ENCODE measurements at regions not wholly inside any gene's neighbourhood (a gene's known extent, or its start where the extent isn't known, plus 50 kb on each side); places are given as distances from the start of the nearest gene placed in this dataset.
"Not testable (repeated sequence)": the region's sequence is repeated elsewhere in the genome, so short reads cannot be mapped to it uniquely, and the experiment has no call there.

DNA sequence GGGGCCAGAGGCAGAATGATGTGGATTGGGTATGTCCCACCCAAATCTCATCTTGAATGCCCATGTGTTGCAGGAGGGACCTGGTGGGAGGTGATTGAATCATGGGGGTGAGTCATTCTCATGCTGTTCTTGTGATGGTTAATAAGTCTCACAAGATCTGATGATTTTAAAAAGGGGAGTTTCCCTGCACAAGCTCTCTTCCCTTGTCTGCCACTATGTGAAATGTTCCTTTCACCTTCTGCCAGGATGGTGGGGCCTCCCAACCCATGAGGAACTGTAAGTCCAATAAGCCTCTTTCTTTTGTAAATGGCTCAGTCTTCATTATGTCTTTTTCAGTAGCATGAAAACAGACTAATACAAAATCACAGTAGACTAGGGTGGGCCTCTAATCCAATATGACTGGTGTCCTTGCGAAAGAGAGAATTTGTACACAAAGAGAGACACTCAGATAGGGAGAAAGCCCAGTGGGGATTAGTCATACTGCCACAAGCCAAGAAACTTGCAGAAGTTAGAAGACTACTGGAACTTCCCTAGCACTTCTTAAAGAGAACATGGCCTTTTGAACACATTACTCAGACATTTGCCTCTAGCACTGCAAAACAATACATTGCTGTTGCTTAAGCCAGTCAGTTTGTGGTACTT, 68.4 kb downstream of the ANXA1 start:
- DNase-seq (ENCODE audit: low spot score) = no peak

DNA sequence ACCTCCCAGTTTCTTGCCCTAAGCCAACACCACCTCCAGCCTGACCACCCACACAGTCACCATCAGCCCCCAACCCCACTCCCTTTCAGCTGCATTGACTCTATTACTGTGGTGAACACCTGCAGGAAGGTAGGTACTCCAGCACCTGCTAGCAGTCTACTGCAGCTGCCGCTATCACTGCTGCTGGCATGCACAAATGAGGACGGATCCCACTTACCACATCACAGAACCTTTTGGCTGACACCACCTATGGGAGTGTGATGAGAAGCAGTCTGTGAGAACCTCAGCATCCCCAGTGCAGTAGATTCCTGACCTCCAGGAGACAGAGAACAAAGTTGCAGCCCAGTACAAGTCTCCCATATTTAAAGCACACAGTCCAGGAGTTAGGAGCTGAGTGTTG, 71.9 kb downstream of the ANXA1 start:
- DNase-seq (ENCODE audit: low spot score) = no peak

DNA sequence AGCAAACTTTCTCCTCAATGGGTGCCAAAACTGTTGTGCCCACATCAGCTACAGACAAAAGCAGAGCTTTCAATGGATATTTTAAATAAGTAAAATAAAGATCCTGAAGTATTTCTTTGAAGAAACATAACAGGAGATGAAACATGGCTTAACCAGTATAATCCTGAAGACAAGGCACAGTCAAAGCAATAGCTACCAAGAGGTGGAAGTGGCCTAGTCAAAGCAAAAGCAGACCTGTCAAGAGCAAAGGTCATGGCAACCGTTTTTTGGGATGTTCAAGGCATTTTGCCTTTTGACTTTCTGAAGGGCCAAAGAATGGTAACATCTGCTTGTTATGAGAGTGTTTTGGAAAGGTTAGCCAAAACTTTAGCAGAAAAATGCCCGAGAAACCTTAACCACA, 77.9 kb downstream of the ANXA1 start:
- no peak for DNase-seq (ENCODE audit: low spot score)

DNA sequence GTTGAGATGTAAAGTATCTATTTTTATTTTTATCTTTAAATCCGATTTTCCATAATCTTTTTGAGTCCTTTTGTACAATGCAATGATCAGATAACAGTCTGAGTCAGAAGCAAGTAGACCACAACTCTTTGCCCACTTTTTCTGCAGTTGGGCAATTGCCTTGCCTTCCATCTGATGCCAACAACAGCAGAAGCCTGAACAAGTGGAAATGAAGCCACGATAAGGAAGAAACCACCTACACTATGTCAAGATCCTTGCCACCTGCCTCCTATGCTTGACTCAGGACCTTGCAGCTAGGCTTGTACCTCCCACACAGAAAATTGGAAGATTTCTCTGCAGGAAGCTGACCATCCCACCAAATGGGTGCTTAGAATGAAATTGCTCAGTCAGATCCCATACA, 78.6 kb downstream of the ANXA1 start:
- DNase-seq (ENCODE audit: low spot score) = no peak

DNA sequence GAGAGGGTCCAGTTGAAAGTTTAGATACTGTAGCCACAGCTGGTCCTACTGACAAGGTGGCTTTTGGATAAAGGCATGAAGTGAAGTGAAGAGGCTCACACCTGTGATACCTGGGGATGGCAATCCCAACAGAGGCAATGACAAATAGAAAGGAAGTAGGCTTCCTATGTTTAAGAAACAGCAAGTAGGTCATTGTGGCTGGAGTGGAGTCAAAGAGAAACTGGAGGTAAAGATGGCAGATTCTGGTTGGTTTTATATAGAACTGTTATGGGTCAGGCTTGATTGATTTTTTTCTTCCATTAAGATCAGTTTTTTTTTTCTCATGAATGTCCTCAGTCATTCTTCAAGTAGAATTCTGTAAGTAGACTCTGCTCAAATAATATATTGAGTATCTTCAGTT, 79.5 kb downstream of the ANXA1 start:
- no peak for DNase-seq (ENCODE audit: low spot score)

DNA sequence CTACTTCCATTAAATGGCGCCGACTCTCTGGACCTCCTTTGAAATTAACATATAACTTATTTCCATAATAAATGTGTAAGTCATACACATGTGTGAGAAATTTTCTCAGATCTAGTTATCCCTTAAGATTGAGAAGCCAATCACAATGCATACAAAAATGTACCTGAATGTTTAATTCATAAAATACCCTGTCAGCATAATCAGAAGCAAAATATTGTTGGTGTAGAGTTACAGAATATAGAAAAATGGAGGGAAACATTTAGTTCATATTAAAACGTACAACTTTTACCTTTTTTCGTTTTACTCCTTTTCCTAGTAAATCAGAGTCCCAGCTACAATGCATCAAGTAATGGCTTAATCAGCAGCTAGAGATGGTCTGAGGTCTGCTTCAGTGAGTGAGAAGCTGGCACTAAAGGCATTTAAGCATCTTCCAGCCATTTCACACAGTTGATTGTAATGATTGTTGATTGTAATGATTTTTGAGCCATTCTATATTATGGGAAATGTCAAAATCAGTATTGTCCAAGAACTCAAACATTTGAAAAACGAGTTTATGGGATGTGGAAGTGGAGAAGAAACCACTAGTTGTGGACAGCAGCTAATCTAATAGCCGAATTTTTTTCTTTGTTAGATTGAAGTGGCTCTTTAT, 81.8 kb downstream of the ANXA1 start:
- no peak for DNase-seq (ENCODE audit: low spot score)

DNA sequence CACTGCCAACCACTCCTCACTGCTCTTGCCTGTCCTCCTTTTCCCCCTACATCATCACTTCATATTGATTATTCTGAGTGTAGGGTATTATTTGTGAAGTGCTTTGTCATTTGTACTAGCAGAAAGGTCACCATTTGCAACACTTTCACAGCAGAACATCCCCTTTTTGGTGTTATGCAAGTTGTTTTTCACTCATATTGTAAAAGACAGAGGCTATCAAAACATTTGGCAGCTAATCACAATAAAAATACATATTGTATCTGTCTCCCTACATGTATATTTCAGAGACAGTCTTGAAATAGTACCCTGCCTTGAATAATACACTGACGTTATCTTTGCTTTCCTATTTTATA, 82.3 kb downstream of the ANXA1 start:
- no peak for DNase-seq (ENCODE audit: low spot score)

DNA sequence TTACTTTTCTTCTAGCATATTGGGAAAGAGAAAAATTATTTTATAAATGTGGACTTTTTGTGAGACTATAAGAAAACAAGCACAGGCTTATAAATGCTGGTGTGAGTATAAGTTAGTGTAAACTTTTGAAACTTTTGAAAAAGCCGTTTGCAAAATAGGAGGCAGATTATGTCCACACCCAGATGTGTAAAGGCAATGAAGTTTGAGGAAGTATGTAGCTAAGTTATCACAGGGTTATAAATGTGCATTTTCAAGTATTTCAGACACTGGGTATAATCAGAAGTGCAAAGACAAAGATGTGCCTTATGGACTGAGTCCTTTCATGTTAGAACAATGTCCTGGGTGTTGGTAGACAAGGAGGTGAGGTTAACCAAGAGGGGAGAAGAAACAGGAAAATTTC, 85.5 kb downstream of the ANXA1 start:
- DNase-seq (ENCODE audit: low spot score) = no peak

DNA sequence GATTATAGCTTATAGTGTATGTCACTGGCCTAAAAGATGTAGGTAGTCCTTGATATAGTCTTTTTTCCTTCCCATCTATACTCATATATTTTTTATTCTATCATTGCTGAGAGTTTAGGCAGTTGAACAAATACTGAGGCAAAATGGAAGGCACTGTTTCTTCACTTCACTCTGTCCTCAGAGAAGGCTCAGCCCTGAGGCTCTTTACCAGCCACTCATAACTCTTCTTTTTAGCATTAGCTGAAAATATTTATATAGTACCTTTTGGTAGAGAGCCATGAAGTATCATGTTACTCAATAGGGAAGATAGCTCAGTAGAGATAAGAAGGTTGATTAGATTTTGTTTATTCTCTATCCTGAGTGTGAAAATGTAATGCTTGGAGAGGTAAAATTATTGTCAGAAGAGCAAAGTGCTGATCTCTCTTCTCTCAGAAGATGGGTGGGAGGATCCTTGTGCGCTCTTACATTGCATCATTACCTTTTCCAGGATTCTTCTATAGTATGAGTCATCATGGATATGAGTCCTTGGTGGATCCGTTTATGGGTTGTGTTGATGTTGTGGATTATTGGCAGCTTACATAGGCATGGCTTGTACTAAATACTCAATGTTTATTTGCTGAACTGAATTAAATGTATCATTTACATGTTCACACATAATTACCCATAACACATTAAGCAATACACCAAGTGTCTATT, 88.1 kb downstream of the ANXA1 start:
- no peak for DNase-seq (ENCODE audit: low spot score)

DNA sequence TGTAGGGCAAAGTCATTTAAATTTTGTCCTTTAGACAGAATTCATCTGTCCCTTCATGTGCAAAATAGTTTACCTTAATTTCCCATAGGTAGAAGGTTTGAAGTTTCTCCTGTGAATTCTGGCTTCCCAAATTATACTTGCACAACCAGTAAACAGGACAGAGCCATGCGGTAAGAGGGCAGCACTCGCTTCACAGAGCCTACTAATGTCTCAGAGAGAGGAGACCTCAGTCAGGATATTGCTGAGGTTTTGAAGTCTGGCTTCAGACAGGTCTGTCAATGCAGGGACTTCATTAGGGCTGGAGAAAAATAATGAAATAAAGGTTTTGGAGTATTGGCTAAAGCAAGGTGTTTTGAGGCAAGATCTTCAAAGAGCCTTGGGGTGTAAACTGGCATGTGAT, 91.4 kb downstream of the ANXA1 start:
- DNase-seq (ENCODE audit: low spot score) = no peak

DNA sequence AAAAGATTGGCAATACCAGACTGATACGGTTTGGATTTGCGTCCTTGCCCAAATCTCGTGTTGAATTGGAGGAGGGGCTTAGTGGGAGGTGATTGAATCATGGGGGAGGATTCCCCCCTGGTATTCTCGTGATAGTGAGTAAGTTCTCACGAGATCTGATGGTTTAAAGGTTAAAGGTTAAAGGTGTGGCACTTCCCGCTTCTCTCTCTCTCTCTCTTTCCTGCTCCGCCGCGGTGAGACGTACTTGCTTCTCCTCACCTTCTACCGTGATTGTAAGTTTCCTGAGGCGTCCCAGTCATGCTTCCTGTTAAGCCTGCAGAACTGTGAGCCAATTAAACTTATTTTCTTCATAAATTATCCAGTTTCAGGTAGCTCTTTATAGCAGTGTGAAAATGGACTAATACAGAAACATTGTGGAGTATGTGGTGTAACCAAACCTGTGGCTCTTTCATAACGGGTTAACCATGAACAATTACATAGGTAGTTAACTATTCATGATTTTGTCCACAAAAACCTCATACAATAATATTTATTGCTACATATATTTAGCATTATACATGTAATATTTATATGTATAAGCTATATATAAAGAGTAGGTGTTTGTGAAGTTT, 107.5 kb downstream of the ANXA1 start:
- DNase-seq (ENCODE audit: low spot score) = no peak

DNA sequence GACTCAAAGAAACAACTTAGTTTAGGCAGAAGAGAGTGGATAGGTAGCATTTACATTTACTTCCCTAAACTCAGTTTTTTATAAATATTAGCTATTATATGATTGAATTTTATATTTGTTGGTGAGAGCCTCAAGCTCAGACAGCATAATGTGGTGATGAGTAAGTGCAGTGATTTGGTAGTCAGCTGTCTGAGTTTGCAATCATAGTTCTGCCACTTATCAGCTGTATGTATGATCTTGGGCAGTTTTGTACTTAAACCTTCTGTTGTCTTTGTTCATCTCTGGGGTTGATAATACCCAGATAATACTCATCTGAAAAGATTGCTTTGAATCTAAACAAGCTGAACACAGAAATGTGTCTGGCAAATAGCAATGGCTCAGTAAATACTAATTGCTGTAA, 108.8 kb downstream of the ANXA1 start:
- no peak for DNase-seq (ENCODE audit: low spot score)

DNA sequence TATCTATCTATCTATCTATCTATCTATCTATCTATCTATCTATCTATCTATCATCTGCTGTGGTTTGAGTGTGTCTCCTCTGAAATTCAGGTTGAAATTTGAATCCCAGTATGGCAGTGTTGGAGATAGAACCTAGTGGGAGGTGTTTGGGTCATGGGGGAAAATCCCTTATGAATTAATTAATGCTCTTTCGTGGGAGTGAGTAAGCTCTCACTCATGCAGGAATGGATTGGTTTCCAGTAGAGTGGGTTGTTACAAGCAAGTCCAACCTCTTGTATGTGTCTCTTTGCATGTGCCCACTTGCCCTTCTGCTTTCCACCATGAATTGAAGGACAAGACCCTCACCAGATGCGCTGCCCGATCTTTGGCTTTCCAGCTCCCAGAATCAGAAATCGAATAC, 113.0 kb downstream of the ANXA1 start:
- DNase-seq (ENCODE audit: low spot score) = no peak

DNA sequence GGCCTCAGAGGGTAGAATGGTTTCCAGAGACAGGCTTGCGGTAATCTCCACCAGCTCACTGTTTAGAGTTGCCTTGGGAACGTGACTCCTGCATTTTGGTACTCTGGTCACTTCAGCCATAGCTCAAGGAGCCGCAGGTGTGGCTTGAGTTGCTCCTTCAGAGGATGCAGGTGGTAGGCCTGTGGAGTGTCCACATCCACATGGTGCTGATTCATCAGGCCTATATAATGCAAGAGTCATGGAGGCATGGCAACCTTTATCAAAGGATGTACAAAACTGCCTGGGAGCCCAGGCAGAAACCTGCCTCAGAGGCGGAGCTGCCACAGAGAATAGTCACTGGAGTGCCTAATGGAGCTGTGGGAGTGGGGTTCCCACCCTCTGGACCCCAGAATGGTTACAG, 114.2 kb downstream of the ANXA1 start:
- DNase-seq (ENCODE audit: low spot score) = no peak

DNA sequence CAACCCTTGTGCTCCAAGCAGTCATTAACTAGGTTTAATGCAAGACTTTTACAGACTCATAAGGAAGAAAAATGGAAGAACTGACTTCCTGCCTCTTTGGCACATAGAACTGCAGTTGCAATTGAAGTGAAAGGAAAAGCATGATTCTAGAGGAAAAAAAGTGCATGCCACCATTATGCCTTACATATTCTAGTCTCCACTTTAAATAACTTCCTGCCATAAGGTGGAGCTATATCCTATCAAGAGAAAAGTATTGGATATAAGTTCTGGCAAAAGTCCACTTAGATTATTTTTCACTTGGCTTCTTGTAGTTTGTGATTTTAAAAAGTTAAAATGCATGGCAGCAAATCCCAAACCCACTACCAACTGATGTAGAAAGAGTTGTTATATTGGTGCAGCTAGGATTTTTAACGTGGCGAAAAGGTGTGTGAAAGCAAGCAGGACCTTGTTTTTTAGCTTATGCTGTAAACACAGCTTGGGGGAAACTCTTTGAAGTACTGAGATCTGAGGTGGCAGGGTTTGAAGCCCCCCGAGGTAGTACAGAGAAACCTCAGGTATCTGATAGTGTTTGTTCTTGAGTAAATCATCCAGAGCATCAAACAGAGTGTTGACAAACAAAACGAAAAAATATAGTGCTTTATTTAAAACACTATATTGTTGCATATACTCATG, 117.9 kb downstream of the ANXA1 start:
- DNase-seq (ENCODE audit: low spot score) = peak; percentile 60

DNA sequence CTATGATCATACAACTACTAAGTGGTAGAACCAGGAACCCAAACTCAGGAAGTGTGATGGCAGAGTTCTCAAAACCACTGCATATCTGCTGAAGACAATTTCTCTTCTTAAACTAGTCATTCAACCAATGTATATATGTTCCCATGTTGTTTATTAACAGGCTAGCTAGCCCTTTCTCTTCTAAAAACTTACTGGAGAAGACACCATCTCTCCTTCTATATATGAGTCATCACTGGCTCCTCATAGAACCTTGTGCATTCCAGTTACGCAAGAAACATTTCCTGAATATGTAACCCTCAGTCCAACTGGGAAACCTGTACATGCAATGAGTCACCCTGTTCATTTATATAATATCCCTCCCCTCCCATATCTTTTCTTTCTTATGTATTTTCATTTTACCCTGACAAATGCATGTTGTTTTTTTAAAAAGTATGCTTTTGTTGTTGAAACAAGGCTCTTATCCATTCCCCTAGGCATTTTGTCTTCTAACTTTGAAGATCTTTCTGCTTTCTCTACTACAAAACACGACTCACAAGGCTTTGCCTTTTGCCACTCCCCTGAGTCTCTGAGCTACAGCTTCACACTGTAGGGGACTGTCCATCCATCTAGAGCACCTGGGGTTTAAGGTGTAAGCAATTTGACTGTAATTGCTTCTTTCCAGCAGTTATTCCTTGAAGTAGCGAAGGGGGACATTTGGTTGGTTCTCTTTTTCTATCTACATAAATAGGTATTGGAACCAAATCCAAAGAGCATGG, 119.5 kb downstream of the ANXA1 start:
- DNase-seq (ENCODE audit: low spot score) = no peak

DNA sequence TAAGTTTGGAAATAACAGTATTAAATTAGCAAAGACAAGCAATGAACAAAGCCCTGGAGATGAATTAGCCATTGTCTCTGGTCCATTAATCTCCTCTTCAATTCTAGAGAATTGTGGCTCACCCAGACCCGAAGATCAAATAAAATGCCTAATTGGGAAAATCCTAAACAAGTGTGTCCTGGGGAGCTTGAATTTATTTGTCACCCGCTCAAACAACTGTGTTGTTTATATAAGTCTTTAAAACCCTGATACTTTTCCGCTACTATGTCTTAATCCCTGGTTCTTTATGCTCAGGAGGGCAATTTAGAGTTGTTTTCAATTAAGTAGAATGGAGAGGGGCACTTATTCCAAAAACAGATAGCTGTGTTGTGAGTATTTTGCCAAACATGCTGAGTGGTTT, 128.4 kb downstream of the ANXA1 start:
- no peak for DNase-seq (ENCODE audit: low spot score)

DNA sequence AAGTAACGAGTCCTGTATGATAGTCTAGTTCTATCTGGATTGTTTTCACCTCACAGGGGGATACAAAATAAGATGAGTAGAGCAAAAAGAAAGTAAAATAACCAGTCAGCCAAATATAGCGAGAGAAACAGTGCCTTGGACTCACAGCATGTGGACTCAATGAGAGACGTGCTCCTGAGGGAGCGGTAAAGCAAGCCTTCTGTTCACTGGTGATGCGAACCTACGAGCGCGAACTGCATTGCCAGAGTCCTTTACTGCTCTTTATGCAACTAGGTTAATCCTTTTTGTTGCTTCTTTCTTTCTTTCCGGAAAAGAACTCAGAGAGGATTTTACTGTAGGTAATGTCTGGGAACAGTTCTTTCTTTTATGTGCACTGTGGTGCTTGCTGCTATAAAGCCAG, 132.7 kb downstream of the ANXA1 start:
- DNase-seq (ENCODE audit: low spot score) = no peak

DNA sequence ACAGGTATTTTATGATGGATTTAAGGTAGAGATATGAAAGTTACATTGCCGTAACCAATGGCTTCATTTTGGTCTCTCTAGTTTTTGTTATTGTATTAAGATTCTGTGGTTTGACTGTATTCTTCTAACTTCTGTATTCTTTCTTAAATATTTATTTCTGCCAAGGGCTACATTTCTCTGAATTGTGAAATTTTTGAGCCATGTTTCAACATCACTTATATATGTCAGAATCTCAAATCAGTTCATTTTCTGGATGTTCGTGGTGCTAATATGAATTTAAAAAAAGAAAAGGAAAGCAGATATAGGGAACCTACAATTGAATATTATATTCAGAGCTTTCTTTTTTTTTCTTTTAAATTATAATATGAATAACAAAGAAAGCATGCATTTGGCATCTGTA, 142.7 kb downstream of the ANXA1 start:
- DNase-seq (ENCODE audit: low spot score) = no peak

DNA sequence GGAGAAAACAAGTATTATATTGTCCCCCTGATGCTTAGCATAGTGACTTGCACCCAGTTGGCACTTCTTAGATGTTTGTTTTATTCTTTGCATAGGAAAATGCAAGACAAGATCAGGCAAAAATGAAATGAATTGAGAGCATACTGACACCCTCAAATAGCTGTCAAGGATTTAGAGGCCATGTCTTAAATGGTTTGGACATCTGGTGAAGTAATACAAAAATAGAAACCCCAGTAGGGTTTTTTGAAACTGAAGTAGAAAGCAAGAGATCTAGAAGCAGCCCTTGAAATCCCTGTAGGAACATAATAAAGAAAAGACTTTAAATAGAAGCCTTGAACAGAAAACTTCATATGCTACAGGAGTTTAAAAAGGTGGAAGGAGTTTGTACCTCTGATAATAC, 174.3 kb downstream of the ANXA1 start:
- no peak for DNase-seq (ENCODE audit: low spot score)

DNA sequence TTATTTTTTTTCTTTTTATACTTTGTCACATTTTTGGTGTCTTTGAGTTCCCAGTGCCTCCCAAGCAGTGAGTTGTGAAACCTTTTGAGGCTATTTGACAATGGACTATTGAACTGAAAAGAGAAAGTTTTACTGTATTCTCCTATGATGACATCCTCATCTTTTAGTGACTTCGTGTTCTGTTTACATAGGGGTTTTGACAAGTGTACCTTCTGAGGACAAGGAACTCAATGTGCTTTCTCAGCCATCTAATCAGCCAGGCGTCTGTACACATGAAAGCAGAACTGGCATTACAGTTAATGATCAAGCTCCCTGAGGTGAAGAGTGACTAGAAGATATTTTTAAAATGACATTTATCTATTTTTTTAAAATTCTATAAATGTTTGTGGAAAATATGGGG, 175.5 kb downstream of the ANXA1 start:
- no peak for DNase-seq (ENCODE audit: low spot score)

DNA sequence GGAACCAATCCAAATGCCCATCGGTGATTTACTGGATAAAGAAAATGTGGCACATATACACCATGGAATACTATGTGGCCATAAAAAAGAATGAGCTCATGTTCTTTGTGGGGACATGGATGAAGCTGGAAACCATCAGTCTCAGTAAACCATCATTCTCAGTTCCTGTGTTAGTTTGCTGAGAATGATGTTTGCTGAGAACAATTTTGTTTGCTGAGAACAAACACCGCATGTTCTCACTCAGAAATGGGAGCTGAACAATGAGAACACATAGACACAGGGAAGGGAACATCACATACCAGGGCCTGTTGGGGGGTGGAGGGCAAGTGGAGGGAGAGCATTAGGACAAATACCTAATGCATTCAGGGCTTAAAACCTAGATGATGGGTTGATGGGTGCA, 185.5 kb downstream of the ANXA1 start:
- DNase-seq (ENCODE audit: low spot score) = not testable (repeated sequence)

Data from pons (tissue), 1 donor.